GM19025 (cell line): ENCODE measurements at regions not wholly inside any gene's neighbourhood (a gene's known extent, or its start where the extent isn't known, plus 50 kb on each side); places are given as distances from the start of the nearest gene placed in this dataset.

Experiments
- ATAC-seq: cut with Tn5 transposase; IDR thresholded peaks from one replicate; pipeline ENCODE4 v1.9.1; 2021; ENCODE audit warnings: mild to moderate bottlenecking, low read depth, moderate library complexity; ENCODE audit not compliant: unreplicated experiment

DNA sequence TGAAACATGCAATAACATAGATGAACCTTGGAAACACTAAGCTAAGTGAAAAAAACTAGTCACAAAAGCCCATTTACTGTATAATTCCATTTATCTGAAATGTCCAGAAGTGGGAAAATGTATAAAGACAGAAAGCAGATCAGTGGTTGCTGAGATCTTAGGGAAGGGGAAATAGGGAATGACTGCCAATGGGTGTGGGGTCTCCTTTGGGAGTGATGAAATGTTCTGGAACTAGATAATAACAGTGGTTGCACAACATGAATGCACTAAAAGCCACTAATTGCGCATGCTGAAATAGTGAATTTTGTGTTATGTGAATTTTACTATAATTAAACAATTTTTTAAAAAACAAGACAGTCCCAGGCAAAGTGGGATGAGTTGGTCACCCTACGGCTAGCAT is 472.8 kb downstream of the CCDC171 start:
- ATAC-seq: no peak

DNA sequence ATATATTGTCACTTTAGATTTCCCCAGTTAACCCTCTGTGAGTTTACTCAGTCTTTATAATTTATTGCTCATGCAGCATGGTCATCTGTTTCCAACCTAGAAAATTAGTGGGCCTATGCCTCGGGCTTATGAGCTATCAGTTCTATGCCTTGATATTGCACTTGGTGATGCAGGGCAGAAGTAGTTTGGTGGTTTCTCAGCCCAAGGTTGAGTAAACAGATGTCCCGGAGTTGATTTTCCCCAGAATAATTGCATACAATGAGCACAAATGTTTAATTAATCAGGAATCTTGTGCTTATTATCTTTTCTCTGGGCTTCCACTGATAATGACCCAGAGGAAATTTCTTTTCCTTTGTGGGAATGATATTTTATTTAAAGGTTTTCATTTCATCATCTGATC is 474.0 kb downstream of the CCDC171 start:
- ATAC-seq: no peak

DNA sequence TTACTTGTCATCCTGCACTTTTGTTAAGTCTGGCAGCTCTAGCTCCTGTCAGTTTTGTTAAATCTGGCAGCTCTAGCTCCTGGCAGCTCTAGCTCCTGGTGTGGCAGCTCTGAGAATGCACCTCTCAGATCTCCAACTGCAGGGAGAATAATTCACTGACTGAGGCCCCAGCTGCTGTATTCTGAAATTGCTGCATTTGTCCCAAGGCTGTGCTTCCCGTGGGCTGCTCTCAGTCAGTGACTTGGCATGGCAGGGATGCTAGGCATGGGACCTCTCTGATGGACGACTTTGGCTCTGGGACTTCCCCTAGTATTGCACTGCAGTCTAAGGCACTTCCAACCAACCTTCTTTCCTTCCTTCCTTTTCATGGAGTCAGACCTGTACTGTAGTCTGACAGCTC is 475.7 kb downstream of the CCDC171 start:
- no peak for ATAC-seq

DNA sequence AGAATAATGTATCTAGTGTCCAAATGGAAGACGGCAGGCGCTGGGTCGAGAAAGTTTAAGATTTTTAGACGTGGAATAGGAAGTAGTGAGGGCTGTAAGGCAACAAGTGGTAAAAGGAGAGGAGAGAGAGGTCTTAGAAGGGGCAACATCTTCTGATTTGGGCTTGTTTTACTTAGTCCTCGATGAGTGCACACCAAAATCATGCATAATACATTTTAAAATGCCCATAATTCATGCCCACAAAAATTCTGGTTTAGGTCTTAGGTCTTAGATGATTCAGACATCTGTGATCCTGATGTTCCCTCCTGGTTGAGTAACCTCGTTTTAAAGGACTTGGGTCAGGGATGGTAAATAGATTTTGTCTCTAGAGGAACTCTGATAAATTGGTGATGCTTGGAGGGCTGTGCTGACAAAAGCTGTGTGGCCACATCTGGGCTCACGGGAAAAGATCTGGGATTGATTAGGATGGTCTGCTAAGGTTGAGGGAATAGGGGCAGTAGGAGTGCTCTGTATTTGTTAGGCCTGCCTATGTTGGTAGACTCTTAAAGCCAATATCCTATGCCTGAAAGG is 476.3 kb downstream of the CCDC171 start:
- no peak for ATAC-seq

DNA sequence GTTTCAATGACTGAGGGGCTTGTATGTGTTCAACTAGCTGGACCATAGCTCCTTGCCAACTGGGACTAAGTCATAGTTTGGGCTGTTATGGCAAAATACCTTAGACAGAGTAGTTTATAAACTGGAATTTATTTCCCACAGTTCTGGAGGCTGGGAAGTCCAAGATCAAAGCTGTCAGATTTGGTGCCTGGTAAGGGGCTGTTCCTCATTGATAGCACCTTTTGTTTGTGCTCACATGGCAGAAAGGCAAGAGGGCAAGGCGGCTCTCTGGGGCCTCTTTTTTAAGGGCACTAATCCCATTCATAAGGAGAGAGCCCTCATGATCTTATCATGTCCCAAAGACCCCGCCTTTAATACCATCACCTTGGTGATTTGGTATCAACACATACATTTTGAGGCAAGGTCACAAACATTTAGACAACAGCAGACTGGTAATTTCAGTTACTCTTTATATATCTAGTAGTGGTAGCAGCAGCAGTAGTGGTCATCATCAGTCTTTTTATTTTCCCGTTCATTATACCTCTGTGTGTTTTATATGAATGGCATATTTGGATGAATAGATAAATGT is 477.0 kb downstream of the CCDC171 start:
- ATAC-seq: no peak

DNA sequence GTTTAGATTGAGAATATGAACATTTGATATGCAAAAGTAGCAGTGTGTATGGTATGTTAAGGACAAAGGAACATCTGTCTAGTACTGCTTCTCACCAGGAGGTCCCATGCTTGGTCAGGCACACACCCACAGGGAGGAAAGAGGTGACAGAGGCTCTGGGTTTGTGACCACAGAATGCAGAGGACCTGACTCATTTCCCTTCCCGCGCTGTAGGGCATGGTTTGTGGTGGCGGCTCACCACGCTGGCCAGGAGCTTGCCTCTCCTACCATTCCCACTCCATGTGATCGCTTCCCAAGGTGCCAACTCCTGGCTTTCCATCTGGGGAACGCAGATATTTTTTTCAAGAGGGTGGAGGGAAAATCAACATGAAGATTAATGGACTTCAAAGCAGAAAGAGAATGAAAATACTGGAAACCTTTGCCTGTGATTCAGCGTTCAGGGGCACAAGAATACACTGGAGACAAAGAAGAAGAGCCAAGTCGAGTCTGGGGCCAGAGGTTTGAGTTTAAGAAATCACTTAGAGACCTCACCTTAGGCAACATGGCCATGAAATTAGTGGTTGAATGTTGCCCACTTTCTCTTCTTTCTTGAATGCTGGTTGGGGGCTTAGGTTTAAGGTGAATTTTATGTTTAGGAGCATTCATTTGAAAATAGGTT is 477.8 kb downstream of the CCDC171 start:
- peak; percentile 87 for ATAC-seq

DNA sequence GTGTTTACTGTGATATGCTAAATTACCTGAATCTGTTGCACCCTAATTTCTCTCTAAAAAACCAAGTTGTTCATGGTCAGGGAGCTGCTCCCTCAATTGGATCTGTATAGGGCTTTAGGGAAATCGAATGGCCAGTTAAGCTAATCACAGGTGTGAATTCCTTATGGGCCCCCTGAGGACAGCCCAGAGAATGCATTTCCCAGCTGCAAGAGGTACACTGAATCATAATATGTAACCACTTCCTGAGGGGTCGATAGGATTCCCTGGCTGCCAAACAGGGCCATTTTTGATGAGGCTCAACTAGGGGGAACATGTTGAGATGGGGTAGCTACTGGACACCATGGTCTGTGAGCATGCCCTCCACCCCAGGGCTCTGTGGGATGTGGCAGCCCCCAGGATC is 478.6 kb downstream of the CCDC171 start:
- no peak for ATAC-seq

DNA sequence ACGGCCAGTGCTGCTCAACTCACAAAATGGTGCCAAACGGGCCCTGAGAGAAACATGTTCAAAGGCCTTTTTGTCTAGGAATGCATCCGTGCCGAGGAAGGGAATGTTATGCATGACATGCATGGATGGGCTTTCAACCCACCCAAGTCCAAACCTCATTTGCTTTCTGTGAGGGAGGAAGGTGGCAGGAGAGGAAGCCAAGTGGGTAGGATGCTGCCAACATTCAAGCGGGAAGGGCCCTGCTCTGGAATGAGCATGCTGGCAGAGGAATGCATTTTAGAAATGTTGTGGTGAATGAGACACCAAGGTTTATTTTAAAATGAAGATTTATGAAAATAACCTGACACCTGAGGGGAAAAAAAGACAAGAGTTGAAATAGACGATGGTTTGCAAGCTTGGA is 479.1 kb downstream of the CCDC171 start:
- ATAC-seq: no peak

DNA sequence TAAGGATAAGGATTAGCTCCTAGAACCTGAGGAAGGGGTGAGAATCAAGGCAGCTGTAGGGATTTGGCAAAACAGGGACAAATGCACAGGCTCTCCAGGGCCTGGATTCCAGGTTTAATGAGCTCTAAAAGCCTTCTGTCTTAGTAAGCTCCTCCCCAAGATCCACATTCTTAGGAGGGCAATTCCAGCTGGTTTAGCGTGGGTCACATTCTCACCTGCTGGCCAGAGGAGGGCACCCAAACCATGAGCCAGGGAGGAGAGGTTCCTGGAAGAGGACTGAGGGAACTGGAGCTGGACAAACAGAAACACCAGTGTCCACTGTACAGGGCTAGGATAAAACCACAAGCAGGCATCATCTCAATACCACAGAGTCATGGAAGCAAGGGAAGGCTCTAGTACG is 480.0 kb downstream of the CCDC171 start:
- ATAC-seq: no peak

DNA sequence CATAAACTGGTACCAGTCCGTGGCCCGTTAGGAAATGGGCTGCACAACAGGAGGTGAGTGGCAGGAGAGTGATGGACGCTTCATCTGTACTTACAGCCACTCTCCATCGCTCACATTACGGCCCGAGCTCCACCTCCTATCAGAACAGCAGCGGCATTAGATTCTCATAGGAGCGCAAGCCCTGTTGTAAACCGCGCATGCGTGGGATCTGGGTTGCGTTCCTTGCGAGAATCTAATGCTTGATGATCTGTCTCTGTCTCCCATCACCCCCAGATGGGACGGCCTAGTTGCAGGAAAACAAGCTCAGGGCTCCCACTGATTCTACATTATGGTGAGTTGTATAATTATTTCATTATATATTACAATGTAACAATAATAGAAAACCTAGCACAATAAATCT is 480.4 kb downstream of the CCDC171 start:
- ATAC-seq: no peak

DNA sequence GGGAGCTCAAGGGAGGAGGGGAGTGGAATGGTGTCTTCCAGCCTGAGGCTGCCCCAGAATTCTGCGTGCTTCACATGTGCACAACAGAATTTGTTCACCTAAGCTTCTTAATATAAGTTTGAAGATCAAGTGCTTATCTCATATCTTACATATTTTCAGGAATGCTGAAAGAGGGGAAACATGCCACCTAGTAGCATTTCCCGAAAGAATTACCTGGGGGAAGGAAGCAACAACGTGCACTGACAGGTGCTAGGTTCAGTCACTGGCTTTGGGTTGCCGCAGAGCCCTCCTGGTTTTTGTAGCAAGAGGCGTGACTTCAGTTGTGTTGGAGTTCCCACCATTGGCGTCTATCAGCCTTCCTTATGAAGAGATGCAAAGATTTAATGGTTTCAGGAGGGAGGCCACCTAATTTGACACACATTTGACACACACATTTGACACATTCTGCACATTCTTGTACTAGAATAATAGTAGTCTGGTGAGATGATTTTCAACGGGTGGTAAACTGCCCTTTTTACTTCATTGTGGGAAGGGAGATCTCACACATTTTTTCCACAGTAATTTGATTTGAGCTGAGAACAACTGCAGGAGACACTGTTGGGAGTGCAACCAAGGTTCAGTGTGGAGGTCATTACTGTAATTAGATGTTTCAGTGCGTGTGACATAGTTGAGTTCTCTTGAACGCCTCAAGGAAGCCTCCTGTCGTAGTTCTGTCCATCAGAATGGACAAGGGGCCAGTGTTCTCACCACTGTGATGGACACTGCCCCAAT is 481.3 kb downstream of the CCDC171 start:
- ATAC-seq: no peak

DNA sequence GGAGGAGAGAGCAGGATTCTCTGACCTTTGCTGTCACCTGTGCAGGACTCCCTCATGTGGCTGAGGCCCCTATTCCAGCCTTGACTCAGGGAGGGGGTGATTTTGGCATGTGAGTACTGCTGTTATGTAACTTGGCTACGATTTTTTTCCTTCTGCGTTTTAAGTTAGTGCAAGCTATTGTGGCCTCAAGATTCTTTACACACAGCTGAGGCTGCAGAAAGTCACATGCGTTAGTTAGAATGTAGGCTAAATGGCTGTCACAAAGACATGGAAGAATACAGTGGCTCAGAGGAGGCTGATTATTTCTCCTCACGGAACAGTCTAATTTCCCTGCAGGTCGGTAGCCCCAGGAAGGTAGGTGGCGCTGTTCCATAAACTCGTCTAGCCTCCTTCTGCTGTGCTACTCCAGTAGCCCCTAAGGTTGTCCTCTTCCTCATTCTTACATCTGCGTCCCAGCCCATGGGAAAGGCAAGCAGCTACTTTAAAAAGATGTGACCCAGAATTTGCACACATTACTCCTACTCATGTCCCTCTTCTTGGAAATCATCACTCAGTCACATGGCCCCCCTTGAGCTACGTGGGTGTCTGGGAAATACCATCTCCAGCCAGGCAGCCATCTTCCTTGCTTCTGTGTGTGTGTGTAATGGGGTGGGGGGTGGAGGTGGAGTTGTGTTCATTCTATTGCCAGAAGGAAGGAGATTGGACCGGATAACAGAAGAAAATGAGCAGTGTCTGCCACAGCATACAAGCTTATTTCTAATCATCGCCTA is 486.6 kb downstream of the CCDC171 start:
- no peak for ATAC-seq

DNA sequence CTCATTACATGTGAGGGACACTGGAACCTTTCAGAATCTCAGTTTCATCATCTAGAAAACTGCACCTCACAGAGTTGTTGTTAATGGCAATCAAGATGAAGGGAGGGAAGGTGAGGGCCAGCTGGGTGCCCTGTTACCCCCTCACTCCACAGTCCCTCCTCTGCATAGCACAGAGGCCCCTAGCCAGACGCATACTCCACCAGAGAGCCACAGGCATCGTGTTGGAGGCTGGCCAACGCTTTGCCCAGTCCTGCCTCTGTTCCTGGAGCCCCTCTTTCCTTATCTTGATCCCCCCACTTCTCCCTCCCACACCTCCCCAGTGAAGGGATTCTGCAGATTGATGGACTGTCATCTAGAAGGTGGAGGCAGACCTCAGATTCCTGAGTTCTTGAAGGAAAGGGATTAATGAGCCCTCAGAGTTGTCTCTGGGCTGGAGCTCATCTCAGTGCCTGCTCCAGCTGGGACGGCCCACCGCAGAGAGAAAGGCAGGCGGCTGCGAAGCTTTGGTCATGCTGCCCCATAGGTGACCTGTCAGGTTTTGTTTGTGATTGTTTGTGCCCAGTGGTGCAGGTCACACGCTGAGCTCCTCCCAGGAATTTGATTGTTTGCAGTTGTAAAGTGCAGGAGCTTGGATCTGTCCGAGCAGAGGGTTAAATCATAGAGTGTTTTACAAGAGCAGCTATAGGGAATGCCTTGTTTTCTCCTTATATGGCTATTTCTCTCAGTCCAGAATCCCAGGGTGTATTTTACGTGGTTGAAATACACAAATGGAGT is 487.3 kb downstream of the CCDC171 start:
- no peak for ATAC-seq

DNA sequence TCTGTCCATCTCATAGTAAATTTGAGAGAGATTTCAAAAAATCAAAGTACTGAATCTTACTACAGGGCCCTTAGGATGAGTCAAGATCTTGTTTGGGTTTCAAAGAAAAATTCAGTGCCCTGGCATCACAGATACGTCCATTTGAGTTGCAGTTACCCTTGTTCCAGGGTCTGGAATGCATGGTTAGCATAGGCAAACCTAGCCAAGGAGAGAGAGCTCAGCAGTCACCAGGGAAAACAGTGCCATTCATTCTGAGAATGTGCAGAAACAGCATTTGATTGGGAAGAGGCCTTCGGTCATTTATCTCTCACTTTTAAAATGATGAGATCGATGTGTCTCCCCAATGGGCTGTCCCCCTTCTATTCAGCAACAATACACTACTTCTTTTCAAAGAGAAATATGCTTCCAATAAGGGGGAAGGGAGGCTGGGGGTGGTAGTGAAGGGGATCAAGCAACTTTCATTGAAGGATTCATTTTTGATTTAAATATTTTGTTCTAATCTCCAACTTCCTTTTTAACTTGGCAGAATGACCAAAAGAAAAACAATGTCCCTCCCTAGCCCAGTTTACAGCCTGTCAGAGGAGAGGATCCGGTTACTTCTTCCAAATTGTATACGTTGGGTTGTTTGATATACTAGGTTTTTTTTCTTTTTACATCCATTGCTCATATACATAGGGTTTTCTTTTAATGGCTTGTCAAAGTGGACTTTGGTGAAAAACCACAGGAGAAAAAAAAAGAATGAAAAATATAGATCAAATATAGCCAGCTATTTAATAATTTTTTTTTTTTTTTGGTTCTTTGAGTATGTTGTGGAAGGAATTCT is 491.1 kb downstream of the CCDC171 start:
- no peak for ATAC-seq

DNA sequence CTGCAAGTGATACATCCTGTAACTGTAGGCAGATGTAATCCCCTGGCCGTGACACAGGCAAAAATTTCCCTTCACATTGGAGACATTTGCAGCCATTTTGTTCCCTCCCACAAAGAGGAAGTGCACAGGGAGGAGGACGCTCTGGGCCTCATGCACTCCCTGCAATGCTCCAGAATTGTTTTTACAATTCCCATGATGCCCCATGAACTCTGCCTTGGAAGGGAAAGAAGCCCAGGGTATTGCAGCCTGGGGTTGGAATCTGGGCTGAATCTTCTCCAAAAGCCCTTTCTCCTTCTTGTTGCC is 491.7 kb downstream of the CCDC171 start:
- no peak for ATAC-seq

DNA sequence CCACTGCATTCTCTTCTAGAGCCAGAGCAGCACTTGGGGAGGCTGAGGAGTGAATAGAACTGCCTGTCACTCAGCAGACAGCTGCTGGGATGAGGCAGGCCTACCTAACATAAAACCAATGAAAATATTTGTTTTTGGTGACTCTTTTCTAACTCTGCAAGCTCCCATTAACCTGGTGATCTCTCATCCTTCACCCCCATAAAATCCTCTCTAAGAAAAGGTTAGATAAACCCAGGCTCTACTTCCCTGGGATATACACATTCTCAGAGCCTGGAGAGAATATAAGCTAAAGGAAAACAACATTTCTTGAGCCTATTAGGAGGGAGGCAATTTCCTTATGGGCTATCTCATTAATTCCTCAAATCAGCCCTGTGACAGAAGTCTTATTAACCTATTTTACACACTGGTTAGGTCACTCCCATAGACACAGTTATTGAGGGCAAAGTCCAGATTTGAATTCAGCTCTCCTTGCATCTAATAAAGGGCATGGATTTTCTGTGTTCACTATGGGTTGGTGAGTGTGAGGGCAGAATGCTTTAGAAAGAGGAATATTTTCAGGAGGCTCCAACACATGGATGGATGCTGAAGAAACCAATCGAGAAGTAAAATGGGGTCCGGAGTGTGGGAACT is 492.9 kb downstream of the CCDC171 start:
- no peak for ATAC-seq

DNA sequence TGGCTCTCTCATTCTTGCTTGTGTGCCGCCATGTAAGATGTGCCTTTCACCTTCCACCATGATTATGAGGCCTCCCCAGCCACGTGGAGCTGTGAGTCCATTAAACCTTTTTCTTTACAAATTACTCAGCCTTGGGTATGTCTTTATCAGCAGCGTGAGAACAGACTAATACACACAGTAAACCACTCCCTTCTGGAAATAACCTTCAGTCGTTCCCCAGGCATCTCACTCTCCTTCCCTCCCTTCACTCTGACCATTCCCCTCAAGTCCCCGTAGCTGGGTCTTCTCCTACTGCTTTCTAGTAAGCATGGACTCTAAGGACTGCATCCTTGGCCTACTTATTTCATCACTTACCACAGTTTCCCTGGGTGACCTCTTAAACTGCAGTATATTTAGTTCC is 493.9 kb downstream of the CCDC171 start:
- ATAC-seq: no peak

DNA sequence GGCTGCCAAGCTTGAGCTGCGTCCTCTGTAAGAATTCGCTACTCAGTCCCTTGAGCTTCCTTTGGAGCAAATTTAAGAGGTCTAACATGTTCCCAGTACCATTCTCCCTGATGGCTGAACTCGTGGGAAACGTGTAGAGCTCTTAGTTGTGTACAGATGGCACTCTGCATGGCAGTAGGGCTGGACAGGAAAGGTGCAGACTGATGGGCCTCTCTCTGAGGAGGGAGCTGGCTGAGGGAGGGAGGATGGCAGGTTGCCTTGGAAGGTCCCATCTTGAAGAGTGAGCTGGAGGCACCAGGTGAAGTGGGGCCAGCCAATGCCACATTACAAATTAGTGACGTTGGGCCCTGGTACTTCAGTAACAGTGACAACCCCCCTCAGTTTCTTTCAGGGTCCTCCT is 495.3 kb downstream of the CCDC171 start:
- ATAC-seq: no peak

DNA sequence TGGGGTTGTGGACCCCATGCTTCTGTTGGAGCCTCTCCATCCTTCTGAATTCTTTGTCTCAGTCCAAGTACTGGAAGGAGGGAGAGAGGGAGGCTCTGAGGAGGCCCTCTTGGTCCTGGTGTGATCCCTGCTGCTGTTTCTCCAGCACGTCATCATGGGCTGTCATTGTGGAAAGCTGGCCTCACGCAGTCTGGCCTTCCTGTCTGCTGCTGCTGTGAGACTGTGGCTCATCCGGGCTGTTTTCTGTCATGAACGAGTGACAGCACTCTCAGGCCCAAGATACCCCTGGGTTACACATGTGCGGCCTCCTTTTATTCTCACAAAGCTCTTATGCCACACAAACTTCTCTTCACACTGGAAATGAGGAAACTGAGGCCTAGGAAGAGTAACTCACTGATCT is 499.3 kb downstream of the CCDC171 start:
- no peak for ATAC-seq
